ENCODE measurements at regions not wholly inside any gene's neighbourhood (a gene's known extent, or its start where the extent isn't known, plus 50 kb on each side); places are given as distances from the start of the nearest gene placed in this dataset.
A peak's percentile ranks its signal among the peaks of the same experiment; 100 is the strongest.

DNA sequence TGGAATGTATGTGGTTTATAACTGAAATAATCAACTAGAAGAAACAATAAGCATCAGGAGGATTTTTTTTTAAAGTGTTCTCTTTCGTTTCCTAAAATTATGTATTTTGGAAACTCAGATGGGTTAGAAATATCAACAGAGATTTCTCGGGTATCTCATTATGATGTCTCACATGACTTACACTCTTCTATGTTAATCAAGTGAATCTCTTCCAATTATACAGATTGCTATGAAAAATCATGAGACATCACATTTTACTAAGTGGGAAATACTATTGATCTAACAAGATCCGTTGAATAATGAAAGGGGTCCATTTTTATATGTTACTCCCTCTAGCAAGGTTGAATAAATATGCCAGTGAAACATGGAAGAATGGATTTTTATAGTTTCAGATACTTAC, 54.7 kb upstream of the NRIP1 start:
- TF ChIP-seq, protein P1, sequence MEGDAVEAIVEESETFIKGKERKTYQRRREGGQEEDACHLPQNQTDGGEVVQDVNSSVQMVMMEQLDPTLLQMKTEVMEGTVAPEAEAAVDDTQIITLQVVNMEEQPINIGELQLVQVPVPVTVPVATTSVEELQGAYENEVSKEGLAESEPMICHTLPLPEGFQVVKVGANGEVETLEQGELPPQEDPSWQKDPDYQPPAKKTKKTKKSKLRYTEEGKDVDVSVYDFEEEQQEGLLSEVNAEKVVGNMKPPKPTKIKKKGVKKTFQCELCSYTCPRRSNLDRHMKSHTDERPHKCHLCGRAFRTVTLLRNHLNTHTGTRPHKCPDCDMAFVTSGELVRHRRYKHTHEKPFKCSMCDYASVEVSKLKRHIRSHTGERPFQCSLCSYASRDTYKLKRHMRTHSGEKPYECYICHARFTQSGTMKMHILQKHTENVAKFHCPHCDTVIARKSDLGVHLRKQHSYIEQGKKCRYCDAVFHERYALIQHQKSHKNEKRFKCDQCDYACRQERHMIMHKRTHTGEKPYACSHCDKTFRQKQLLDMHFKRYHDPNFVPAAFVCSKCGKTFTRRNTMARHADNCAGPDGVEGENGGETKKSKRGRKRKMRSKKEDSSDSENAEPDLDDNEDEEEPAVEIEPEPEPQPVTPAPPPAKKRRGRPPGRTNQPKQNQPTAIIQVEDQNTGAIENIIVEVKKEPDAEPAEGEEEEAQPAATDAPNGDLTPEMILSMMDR (IDR thresholded peaks at IDR 0.05; ENCODE audit: control insufficient read depth, extremely low read depth, insufficient read depth) = no peak
- DNase-seq (ENCODE audit: low read depth) = no peak

DNA sequence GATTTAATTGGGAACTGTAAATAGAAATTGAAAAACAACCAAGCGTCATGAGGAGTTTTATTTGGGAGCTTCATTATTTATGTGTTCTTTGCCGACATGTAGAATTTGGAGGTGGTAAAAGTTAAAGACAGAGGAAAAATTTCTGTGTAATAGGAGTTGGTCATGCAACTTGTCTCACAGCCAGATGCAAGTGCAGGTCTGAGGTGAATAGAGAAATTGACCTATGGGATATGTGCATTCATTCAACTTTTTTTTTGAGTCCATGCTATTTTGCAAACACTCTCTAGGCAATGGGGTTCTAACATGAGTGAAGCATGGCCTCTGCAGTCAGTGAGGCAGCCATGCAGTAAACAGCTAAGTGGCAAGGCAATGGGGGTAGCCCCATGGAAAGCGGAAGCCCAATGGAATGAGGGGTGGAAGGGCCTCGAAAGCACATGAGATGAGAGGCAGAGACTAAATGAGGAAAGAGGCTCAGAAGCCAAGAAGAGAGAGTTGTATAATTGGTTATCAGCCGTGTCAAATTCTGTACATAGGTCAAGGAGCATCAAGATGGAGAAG, 56.4 kb upstream of the NRIP1 start:
- H3K4me3 ChIP-seq (ENCODE audit: low read depth, low read length) = no peak overlapping the region
- DNase-seq (ENCODE audit: low read depth) = no peak
- TF ChIP-seq, protein P1 (IDR thresholded peaks at IDR 0.05; ENCODE audit: control insufficient read depth, extremely low read depth, insufficient read depth) = no peak

More for the DNA sequence above, 54.7 kb upstream of the NRIP1 start:
- H3K4me3 ChIP-seq (ENCODE audit: low read depth, low read length) = no peak overlapping the region

DNA sequence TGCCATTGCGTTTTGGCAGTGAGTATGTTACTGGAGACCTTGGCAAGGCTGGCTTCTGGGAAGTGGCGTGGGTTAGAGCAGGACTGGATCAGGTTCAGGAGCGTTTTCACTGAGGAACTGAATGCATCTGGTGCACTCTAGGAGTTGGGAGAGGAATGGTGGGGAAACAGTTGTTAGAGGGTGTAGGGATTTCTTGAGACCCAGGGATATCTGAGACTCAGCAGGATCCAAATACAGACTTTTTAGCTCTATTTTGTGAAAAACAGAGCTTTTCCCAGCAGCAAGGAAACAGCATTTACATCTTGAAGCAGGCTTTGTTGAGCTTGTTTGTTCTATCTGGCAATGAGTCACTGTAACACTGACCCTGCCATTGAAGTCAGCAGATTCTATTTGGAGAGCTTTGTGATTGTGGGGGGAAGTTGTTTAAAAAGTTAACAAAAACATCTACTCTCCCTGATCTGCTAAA, 56.9 kb upstream of the NRIP1 start:
- TF ChIP-seq, protein P1 (IDR thresholded peaks at IDR 0.05; ENCODE audit: control insufficient read depth, extremely low read depth, insufficient read depth) = no peak
- H3K4me3 ChIP-seq (ENCODE audit: low read depth, low read length) = no peak overlapping the region
- DNase-seq (ENCODE audit: low read depth) = peak; percentile 49

DNA sequence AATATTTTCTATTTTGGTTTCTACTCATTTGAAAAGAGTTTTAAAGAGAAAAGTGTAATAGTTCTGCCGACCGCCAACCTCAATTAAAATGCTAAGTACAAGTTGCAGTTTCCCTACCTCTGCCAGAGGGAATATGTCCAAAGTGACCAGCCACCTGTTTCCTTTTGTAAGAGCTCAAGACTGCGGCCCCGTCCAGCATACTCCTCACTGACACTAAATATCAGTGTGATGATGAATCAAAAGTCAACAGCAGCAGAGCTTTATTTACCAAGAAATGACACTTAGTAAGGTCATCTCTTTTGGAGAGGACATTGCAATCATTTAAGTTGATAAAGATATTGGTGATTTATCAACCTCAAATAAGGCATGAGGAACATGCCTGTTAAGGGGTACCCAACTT, 57.4 kb upstream of the NRIP1 start:
- TF ChIP-seq, protein P1 (IDR thresholded peaks at IDR 0.05; ENCODE audit: control insufficient read depth, extremely low read depth, insufficient read depth) = no peak
- no peak overlapping the region for H3K4me3 ChIP-seq (ENCODE audit: low read depth, low read length)
- DNase-seq (ENCODE audit: low read depth) = peak; percentile 35

DNA sequence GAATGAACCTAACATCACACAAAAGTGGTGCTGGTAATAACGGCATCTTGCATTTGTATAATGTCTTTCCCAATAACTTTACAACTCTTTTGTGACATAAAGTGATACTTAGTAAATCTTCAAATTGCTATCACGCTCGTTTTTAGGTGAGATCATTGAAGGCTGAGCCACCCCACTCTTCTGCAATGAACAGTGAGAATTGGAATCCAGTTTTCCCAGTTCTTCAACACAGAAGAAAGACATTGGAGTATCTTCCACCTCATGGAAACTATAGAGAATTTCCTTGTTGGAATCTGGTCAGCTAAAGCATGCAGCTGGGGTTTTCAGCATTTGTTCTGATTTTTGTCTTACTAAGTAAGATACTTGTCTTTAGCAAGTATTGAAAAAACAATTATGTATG, 59.9 kb upstream of the NRIP1 start:
- no peak overlapping the region for H3K4me3 ChIP-seq (ENCODE audit: low read depth, low read length)
- DNase-seq (ENCODE audit: low read depth) = no peak
- TF ChIP-seq, protein P1 (IDR thresholded peaks at IDR 0.05; ENCODE audit: control insufficient read depth, extremely low read depth, insufficient read depth) = no peak

DNA sequence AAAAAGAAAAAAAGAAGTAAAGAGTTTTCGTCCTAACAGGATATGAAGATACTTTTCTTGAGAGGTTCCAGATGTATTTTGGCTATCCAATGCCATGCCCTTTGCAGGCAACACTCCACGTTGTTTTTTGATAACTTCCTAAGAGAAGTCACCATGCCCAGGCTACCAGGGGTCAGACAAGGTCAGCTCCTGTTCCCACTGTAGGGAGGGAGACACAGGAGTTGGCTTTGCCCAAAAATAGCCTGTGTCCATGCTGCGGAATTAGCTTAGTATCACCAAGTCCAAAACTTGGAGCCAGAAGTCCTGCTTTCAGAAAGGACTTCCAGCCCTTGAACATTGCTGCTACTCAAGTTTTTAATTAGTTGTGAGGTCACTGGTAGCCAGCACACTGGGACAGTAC, 62.1 kb upstream of the NRIP1 start:
- TF ChIP-seq, protein P1 (IDR thresholded peaks at IDR 0.05; ENCODE audit: control insufficient read depth, extremely low read depth, insufficient read depth) = no peak

DNA sequence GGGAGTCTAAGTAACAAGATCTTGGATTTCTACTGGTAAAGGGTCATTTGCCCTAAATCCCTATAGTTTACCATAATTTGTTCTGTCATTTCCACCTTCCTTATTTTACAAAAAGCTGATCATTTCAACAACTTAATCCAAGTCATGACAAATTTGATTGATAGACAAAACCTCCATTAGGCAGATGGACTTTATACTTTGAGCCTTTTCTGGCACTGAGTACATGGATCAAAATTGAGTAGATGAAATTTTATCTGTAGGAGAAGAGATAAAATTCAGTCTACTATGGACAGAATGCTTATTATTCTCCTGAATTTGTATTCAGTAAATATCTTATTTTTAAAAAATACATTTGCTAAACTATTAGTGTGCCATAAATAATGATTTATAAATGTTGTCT, 62.6 kb upstream of the NRIP1 start:
- no peak overlapping the region for H3K4me3 ChIP-seq (ENCODE audit: low read depth, low read length)
- TF ChIP-seq, protein P1 (IDR thresholded peaks at IDR 0.05; ENCODE audit: control insufficient read depth, extremely low read depth, insufficient read depth) = no peak
- DNase-seq (ENCODE audit: low read depth) = no peak

More for the DNA sequence above, 62.1 kb upstream of the NRIP1 start:
- H3K4me3 ChIP-seq (ENCODE audit: low read depth, low read length) = no peak overlapping the region
- DNase-seq (ENCODE audit: low read depth) = no peak
